Astrocyte of the spinal cord (primary cell): ENCODE measurements at regions not wholly inside any gene's neighbourhood (a gene's known extent, or its start where the extent isn't known, plus 50 kb on each side); places are given as distances from the start of the nearest gene placed in this dataset.

Source experiments
- DNase-seq: peaks from one replicate; pipeline ENCODE4 v3.0.0; 2011; ENCODE audit warnings: low read depth, low spot score
- H3K4me3 ChIP-seq: 2 replicates; pipeline ENCODE4 v1.5.1; 2011; ENCODE audit warnings: low read depth, mild to moderate bottlenecking, low read length, moderate library complexity
- CTCF ChIP-seq: IDR thresholded peaks from 2 replicates; pipeline ENCODE4 v1.5.1; 2012; ENCODE audit warnings: low read depth, mild to moderate bottlenecking, low read length, inconsistent platforms
- in situ Hi-C: cut with HindIII; loops from 2 replicates; pipeline ENCODE4 v1.10.0; 2017; ENCODE audit warnings: low sequenced_read_pairs

GRCh38 chr16:9557713-9558112 lies 466.3 kb downstream of the HAPSTR1 start:
- no peak overlapping the region for H3K4me3 ChIP-seq
- no peak for TF ChIP-seq CTCF
- in situ Hi-C loops = no loop called here

GRCh38 chr16:9566099-9566498 lies 474.7 kb downstream of the HAPSTR1 start:
- no peak overlapping the region for H3K4me3 ChIP-seq
- no peak for DNase-seq
- TF ChIP-seq CTCF = no peak
- in situ Hi-C loops = no loop called here

More at GRCh38 chr16:9557713-9558112, 466.3 kb downstream of the HAPSTR1 start:
- DNase-seq = no peak

GRCh38 chr16:9567666-9568065 lies 476.2 kb downstream of the HAPSTR1 start:
- no peak for TF ChIP-seq CTCF
- no peak for DNase-seq
- H3K4me3 ChIP-seq = no peak overlapping the region
- in situ Hi-C loops = no loop called here

- DNase-seq = no peak
- in situ Hi-C loops = no loop called here
- H3K4me3 ChIP-seq = no peak overlapping the region
- TF ChIP-seq CTCF = no peak
These were observed 476.8 kb downstream of the HAPSTR1 start for GRCh38 chr16:9568261-9568660.

- no peak overlapping the region for H3K4me3 ChIP-seq
- TF ChIP-seq CTCF = no peak
- in situ Hi-C loops = no loop called here
- DNase-seq = no peak
These were observed 479.1 kb downstream of the HAPSTR1 start for GRCh38 chr16:9570521-9570920.

- in situ Hi-C loops = no loop called here
- TF ChIP-seq CTCF = no peak
- no peak overlapping the region for H3K4me3 ChIP-seq
- DNase-seq = no peak
These were observed 487.0 kb downstream of the HAPSTR1 start for GRCh38 chr16:9578459-9578858.

- DNase-seq = no peak
- H3K4me3 ChIP-seq = no peak overlapping the region
- in situ Hi-C loops = no loop called here
- no peak for TF ChIP-seq CTCF
These were observed 488.6 kb downstream of the HAPSTR1 start for GRCh38 chr16:9580025-9580424.
